Stimulated activated naive CD4-positive, alpha-beta T cell (primary cell): ENCODE measurements at regions not wholly inside any gene's neighbourhood (a gene's known extent, or its start where the extent isn't known, plus 50 kb on each side); places are given as distances from the start of the nearest gene placed in this dataset.

ENCODE experiments used
- DNase-seq, 6 experiments: peaks; one replicate each; lab custom pipeline; 2025; lab: John Stamatoyannopoulos, UW

GRCh38 chr12:124428792-124429281, 133.9 kb downstream of the RFLNA start:
- DNase-seq: no peak

- DNase-seq: no peak
Observed at GRCh38 chr12:124428136-124428791, 133.4 kb downstream of the RFLNA start.

DNA sequence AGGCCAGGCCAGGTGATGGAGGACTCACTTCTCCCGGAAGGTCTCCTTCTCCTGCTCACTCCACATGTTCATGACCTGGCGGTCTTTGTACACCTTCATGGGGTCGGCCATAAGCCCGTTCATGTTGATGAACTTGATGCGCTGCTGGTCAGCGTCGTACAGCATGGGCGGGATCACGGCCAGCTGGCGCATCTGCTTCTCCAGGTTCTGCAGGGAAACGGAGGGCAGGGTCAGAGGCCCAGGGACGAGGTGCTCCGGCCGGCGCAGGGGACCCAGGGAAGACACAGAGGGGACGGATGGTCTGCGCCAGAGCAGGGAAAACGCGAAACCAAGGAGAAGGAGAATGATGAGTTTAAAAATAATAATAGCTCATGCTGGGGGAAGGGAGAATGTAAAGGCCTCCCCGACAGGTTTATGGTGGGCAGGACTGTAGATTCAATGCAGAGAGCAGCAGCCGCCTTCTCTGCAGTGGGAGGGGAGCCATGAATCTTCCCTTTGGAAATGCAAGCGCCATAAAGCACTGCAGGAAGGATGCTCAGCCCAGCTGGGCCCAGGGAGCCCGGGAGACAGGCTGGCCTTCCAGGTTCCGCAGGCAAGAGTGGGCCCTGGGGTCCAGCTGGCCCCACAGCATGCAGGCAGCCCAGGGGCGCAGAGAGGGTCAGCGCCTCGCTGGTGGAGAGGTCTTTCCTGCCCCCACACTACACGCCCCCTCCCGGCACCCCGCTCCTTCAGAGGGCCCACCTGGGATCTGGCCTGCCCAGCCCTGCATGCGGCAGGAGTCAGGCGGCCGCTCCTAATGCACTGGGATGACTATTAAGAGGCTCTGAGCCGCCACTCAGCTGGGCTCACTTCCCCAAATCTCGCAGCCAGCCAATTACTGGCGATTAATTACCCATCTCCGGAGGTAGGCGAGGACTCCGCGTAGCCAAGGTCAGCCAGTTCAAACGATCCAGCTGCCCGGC, 132.0 kb downstream of the RFLNA start:
- DNase-seq: no peak

DNA sequence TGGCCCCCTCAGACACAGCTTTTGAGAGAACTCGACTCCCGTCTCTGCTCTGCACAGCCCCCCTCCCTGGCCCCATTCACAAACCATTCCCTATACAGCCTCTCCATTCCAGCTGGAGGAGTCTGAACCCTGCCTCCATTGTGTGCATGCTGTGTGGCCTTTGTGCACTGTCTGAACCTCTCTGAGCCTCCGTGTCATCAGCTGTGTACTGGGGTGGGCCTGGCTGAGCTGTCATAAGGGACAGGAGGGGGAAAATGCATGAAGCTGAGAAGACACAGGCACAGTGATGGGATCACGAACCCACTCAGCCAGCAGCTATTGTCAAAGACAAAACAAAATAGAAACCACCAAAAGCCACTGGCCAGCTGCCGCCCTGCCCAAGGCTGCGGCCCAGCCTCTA, 130.8 kb downstream of the RFLNA start:
- no peak for DNase-seq

GRCh38 chr12:124424516-124424905, 129.6 kb downstream of the RFLNA start:
- DNase-seq: no peak

DNA sequence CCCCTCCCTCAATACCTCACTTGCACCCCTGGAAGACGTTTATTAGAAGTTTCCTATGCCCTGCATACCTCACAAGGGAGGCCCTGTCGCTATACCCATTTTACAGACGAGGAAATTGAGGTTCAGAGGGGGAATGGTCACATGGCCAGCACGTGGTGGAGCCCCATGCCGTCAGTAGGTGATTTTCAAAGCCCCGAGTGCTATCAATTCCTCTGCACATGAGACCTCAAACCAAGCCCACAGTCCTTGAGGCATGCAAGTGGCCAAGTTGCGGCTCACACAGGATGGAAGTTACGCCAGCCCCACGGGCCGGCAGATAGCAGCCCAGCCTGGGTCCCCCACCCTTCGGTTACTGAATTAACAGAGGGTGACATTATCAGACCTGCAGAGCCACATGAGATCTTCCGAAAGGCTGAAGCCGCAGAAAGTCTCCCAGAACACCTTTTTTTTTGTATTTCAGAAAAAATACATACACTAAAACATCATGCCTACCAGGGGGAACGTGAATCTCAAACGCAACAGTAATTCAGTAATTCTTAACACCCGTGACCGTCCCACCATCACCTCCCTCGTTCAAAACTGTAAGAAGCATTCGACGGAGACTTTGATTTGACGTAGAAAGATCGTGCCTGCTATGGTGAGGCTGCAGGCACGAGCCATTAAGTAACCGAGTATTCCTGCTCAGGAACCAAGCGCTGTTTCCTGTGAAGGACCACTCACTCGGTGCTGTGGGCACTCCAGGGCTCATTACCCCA, 129.0 kb downstream of the RFLNA start:
- DNase-seq: no peak

DNA sequence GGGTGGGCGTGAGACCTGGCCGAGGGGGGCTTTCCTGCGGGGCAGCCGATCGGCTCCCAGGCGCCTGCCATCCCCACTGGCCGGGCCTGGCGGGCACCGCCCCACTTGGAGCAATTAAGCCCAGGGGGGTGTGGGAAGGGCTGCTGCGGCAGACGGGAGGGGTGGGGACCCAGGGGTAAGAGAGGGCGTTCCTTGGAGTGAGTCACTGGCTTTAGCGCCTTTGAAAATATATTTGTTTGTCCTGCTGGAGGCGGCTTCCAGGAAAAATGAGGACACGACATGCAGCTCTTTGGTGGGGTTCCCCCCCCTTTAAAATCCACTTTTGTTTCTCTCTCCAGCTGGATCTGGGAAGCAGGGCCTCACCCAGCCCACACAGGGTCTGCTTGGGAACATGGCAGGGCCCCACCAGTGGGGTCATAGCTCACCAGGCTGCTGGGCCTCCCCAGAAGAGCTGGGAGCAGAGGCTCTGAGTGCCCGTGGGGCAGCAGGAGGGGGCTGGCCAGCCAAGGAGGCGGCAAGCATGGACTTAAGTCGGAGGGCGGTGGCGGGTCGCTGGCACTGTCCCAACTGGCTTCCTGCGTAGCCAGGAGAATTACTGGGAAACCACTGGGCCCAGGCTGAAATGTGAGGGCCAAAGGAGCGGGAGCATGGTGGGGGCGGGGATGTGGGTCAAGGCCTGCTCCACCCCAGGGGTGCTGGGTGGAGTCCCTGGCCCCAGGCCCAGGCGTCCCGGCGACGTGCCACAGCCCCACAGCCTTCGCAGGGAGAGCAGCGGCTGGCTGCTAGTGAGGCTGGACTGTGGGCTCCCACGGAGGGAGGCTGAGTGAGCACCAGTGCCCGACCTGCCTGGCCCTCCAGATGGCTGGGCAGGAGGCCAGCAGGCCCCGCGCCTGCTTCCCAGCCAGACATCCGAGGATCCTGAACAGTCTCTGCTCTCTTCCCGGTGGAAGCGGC, 128.0 kb downstream of the RFLNA start:
- no peak for DNase-seq

GRCh38 chr12:124422142-124422569, 127.3 kb downstream of the RFLNA start:
- no peak for DNase-seq

DNA sequence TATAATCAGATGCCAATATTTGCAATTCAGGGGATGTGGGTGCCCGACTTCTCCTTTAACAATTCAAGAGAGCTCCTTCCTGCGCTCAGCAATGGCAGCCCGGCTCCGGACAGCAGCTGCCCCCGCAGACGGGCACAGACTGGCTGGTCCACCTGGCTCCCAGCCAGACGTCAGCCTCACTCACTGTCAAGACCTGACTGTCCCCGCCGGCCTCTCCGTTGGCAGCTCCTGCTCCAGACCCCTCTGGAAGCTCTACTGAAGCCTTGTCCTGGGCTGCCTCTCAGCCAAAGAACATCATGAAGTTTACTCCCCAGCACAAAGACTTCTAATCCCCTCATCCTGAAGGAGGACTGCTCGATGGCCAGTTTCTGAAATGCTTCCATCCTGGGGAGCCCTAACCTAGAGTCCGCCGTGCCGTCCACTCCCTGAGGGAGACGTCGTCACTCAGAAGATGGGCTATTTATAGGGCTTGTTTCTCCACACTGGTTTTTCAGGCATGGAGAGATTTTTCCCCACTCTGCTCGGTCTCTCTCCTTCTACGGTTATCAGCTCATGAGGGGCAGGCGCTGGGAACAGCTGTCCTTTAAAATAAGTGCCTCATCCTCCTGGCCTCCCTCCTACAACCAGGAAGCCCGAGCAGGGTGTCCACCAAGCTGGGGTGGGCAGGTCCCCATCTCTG, 126.2 kb downstream of the RFLNA start:
- DNase-seq: no peak

DNA sequence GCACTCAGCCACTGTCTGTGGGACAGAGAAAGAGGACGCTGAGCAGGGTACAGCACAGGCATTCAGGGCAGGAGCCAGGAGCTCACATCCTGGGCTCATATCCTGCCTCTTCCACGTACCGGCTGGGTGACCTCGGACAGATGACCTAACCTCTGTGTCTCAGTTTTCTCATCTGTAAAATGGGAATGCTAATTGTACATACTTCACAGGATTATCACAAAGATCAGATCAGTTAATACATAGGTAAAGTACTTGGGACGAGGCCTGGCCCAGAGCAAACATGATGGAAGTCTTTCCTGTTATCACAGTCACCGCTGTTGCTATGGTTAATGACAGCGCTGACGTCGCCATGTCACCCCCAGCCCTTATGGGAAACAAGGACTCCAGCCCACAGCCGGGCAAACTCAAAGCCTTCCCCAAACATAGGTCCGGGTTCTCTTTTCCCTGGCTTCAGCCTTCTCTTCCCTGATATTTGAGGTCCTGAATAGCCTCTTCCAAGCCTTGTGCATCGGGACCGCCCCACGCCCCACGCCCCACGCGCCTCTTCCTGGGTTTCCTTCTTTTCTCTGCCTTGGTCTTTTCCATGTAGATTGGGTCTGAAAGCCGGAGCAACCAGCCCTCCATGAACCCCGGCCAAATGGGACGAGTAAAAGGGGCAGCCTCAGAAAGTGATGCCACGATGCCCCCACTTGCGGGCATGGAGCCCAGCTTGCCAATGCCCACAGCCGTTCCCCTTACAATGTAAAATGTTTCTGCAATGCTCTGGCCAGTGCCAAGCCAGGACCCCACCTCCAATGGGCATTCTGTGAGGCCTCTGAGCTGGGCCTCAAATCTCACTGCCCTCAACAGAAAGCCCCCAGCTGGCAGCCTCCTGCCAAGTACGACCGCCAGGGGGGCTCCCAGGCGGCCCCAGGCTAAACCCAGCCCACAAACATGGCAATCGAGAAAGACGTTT, 125.4 kb downstream of the RFLNA start:
- DNase-seq: no peak

- no peak for DNase-seq
Observed at GRCh38 chr12:124419292-124420040, 124.6 kb downstream of the RFLNA start.

- DNase-seq: no peak
Observed at GRCh38 chr12:124418791-124419190, 123.9 kb downstream of the RFLNA start.

DNA sequence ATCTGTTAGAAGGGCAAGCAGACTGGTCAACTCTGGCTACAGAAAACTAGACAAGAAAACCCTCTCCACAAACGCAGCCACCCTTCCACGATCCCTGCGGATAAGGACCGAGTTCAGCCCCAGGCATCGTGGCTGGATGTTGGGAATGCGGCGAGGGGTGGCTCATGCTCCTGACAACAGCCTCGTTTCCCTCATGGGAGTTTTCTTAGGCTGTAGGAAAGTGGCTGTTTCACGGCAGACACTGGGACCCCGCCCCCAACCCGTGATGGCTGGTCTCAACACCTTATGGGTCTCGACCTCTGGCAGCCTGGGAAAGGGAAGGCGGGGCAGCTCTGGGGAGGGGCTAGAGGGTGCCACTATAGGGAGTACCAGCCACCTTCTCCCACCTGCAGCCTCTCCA, 123.3 kb downstream of the RFLNA start:
- no peak for DNase-seq

GRCh38 chr12:124416516-124417395, 121.9 kb downstream of the RFLNA start:
- no peak for DNase-seq

GRCh38 chr12:124415064-124415463, 120.2 kb downstream of the RFLNA start:
- DNase-seq: no peak

DNA sequence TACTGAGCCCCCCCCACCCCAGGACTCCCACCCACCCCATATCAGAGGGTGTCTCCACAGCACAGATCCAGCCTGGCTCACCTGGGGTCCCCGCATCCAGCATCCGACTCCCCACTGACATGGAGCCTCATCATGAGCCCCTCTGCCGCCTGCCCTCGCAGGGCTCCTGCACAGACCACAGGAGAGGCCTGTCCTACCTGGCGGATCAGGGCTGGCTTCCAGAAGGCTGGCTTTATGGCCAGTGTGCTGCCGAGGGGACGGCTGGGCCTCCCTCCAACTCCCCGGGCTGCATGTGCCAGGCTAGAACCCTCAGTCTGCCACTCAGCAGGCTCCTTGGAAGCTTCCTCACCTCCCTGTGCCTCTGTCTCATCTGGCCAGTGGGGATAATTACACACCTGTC, 119.0 kb downstream of the RFLNA start:
- DNase-seq: no peak

DNA sequence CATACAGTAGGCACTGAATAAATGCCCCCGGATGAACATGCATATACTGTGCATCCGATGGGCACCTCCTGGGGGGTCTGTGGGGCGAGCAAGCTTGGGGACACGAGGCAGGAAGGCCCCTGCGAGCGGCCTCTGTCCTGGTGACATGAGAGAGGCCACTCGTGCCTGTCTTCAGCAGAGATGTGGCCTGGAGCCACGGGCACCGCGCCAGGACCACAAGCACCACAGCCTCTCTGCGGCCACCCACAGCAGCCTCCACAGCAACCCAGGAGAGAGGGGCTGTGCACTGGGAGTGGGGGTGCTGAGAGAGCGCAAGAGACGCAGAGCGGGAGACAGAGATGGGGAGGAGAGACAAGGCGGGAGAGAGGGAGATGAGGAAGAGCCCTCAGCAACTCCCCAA, 118.5 kb downstream of the RFLNA start:
- no peak for DNase-seq

DNA sequence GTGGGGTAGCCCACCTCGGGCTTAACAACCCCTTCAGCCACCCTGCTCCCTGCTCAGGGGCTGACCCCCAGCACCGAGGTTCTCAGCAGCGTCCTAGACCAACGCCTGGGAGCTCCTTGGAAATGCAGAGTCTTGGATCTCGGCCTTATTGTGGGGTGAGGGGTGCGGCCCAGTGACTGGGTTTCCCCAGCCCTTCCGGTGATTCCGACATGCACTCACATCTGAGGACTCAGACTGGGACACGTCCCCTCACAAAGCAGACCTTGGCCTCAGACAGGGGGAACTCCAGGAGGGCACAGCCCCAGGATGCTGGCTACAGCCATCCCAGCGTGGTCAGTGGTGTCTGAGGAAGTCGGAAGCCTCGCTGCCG, 117.7 kb downstream of the RFLNA start:
- no peak for DNase-seq
